ENCODE measurements at regions not wholly inside any gene's neighbourhood (a gene's known extent, or its start where the extent isn't known, plus 50 kb on each side); places are given as distances from the start of the nearest gene placed in this dataset.

- Histone ChIP-seq H4K5ac (ENCODE audit: low read depth, low read length) (no peak overlapping the region), H2BK5ac (ENCODE audit: low read depth, low read length, poor library complexity, severe bottlenecking) (no peak overlapping the region), H3K36me3 (ENCODE audit: control insufficient read depth, insufficient read depth, low read length) (no peaks in the 10 kb centered on the region), H3K4me1 (ENCODE audit: control insufficient read depth, insufficient read depth, low read length) (no peaks in the 10 kb centered on the region), H2BK15ac (ENCODE audit: low read depth, low read length) (no peak overlapping the region), H4K20me1 (ENCODE audit: insufficient read depth, low read length) (no peaks in the 10 kb centered on the region), H2BK20ac (ENCODE audit: low read depth, low read length) (no peak overlapping the region), H3K4me2 (ENCODE audit: low read depth, low read length) (no peak overlapping the region), H2AK9ac (replicated peaks; ENCODE audit: low read depth, low read length, poor library complexity) (no peak overlapping the region), H4K91ac (ENCODE audit: insufficient read depth, low read depth, low read length) (no peak overlapping the region), H2AFZ (replicated peaks; ENCODE audit: low read length, poor library complexity) (no peak overlapping the region), H3K9me3 (ENCODE audit: control insufficient read depth, insufficient read depth, low read length) (no peaks in the 10 kb centered on the region), H2AK5ac (ENCODE audit: low read depth, low read length) (no peak overlapping the region), H3K79me1 (ENCODE audit: low read depth in 1 of 2, low read length in 2 of 2) (no peaks in the 10 kb centered on the region), H3K9ac (ENCODE audit: low read depth, low read length) (no peak overlapping the region), H4K8ac (ENCODE audit: low read depth in 2 of 2, low read length in 2 of 2) (no peak overlapping the region), H3K14ac (replicated peaks; ENCODE audit: low read depth, low read length) (no peak overlapping the region), H3K18ac (ENCODE audit: low read depth, low read length) (no peak overlapping the region), H3K9me1 (ENCODE audit: insufficient read depth, low read length) (no peaks in the 10 kb centered on the region), H3K4ac (ENCODE audit: low read depth, low read length) (no peak overlapping the region), H2BK120ac (ENCODE audit: low read depth, low read length) (no peak overlapping the region), H3K27me3 (ENCODE audit: control insufficient read depth, insufficient read depth, low read length) (no peaks in the 10 kb centered on the region), H3K27ac (ENCODE audit: insufficient read depth, low read length) (no peak overlapping the region), H3K4me3 (ENCODE audit: insufficient read depth, low read depth, low read length) (no peak overlapping the region), H3K56ac (ENCODE audit: extremely low read depth, insufficient read depth, low read length) (no peak overlapping the region), H3K23ac (ENCODE audit: low read depth, low read length) (no peak overlapping the region)
- no TSS peak for BruUV-seq (replicated peaks)
- intact Hi-C loops (cut with micrococcal nuclease), result no loop called here
- POLR2A ChIA-PET (ENCODE audit: unreplicated experiment), result no interaction called here
- CTCF ChIA-PET, result no interaction called here
- dilution Hi-C loops (cut with HindIII; ENCODE audit: low sequenced_read_pairs, unreplicated experiment), result no loop called here
- in situ Hi-C loops (cut with MboI; ENCODE audit: low sequenced_read_pairs), result no loop called here
- no peak for TF ChIP-seq FOS (IDR thresholded peaks at IDR 0.05; ENCODE audit: low read depth, low read length)
- TF ChIP-seq CTCF (conservative IDR thresholded peaks at IDR 0.05; ENCODE audit: low read depth, low read length), result no peak
- TF ChIP-seq MAFK (IDR thresholded peaks at IDR 0.05; ENCODE audit: low read depth, low read length), result no peak
- TF ChIP-seq BHLHE40 (IDR thresholded peaks at IDR 0.05; ENCODE audit: low read depth, low read length), result no peak
- TF ChIP-seq ELK1 (IDR thresholded peaks at IDR 0.05; ENCODE audit: borderline replicate concordance, low read depth, low read length), result no peak
- TF ChIP-seq POLR2A (IDR thresholded peaks at IDR 0.05; ENCODE audit: low read depth, low read length), result no peak
- TF ChIP-seq NFE2L2 (IDR thresholded peaks at IDR 0.05; ENCODE audit: low read depth, low read length), result no peak
- no peak for TF ChIP-seq CHD1 (IDR thresholded peaks at IDR 0.05; ENCODE audit: low read depth, low read length)
- TF ChIP-seq USF2 (IDR thresholded peaks at IDR 0.05; ENCODE audit: low read depth, low read length), result no peak
- TF ChIP-seq RFX5 (IDR thresholded peaks at IDR 0.05; ENCODE audit: low read depth, low read length), result no peak
- TF ChIP-seq SMC3 (IDR thresholded peaks at IDR 0.05; ENCODE audit: low read depth, low read length), result no peak
- TF ChIP-seq MAZ (IDR thresholded peaks at IDR 0.05; ENCODE audit: borderline replicate concordance, low read depth, low read length), result no peak
- ATAC-seq (ENCODE audit: low read depth) (no peak), DNase-seq (no peak)
Observed at GRCh38 chr13:85194482-85194881, 604.7 kb downstream of the SLITRK6 start.

Data from IMR-90 (cell line).